Suprapubic skin (tissue), 4 donors: ENCODE measurements at regions not wholly inside any gene's neighbourhood (a gene's known extent, or its start where the extent isn't known, plus 50 kb on each side); places are given as distances from the start of the nearest gene placed in this dataset.
A peak's percentile ranks its signal among the peaks of the same experiment; 100 is the strongest.

Experiments
- DNase-seq, 2 donors: peaks; one replicate each; pipeline ENCODE4 v3.0.0-alpha.2; 2019; ENCODE audit warnings: low spot score in 2 of 2
- H3K27ac ChIP-seq: fragments of 200-600 bp; sonication (generic); one replicate; pipeline ENCODE4 v1.5.1; 2019
- H3K27me3 ChIP-seq: fragments of 200-600 bp; sonication (generic); one replicate; pipeline ENCODE4 v1.5.1; 2019
- H3K36me3 ChIP-seq: fragments of 200-600 bp; sonication (generic); one replicate; pipeline ENCODE4 v1.5.1; 2019
- H3K4me1 ChIP-seq: fragments of 200-600 bp; sonication (generic); one replicate; pipeline ENCODE4 v1.5.1; 2019
- H3K4me3 ChIP-seq: fragments of 200-600 bp; sonication (generic); one replicate; pipeline ENCODE4 v1.5.1; 2019; ENCODE audit warnings: mild to moderate bottlenecking
- H3K9me3 ChIP-seq: fragments of 200-600 bp; sonication (generic); one replicate; pipeline ENCODE4 v1.5.1; 2019
- EP300 ChIP-seq: sonication (generic); formaldehyde crosslinking; IDR thresholded peaks from one replicate; pipeline ENCODE4 v1.6.1; 2017; ENCODE audit warnings: antibody characterized with exemption
- POLR2A ChIP-seq, 2 donors: fragments of 450-650 bp; IDR thresholded peaks; one replicate each; pipeline ENCODE4 v1.6.1; 2017; ENCODE audit warnings: antibody characterized with exemption in 2 of 2, mild to moderate bottlenecking in 2 of 2, moderate library complexity in 2 of 2
- POLR2AphosphoS5 ChIP-seq, 3 donors: sonication (generic); formaldehyde crosslinking; IDR thresholded peaks; one replicate each; pipeline ENCODE4 v1.6.1; 2017; ENCODE audit warnings: antibody characterized with exemption in 3 of 3
- WGBS: methylation state at CpG from one replicate; pipeline ENCODE4 v1.1.5; 2018; 5-methylcytosine and 5-hydroxymethylcytosine counted together
- TF ChIP-seq, protein P1 (sequence below), 2 donors: fragments of 200-600 bp in 1 of 2; fragments of 450-650 bp in 1 of 2; sonication (generic) in 1 of 2; IDR thresholded peaks; one replicate each; pipeline ENCODE4 v1.5.1; 2016 to 2019; ENCODE audit warnings: antibody characterized with exemption in 2 of 2, mild to moderate bottlenecking in 1 of 2, moderate library complexity in 1 of 2

DNA sequence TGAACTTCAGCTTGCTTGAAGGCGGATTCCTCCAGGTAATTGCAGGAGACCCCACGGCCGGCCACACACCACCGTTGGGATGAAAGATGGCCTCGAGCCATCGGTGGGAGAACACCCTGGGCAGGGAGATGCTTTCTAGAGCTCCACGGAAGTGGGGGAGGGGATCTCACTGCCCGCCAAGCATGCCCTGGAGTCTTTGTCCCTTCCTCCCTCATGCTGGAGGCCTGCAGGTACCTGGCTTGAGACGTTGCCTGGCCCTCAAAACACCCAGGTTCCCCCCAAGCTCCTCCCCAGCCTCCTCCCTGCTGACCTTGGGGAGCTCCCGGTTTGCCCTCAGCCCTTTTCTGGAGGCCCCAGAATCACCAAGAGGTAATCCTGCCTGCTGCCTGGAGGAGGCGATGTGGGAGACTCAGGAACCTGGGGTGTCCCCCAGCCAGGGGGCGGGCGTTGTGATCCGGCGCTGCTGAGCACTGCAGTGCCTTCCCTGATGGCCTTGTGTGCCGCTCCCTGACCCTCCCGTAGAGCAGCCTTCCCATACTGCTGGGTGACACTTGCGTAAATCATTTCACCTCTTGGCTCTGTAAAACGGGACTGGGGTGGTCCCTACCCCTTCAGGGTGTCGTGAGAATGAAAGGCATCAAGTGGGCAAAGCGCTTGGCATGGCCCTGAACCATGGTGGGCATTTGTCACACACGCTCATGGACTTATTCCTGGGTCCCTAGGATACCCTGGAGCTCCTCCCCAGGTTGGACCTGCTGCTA lies 91.4 kb downstream of the CEBPB start:
- 86% methylated on average over 17 of the region's 22 CpGs for WGBS
- no peak overlapping the region for H3K27ac ChIP-seq
- no peaks in the 10 kb centered on the region for H3K36me3 ChIP-seq
- H3K4me1 ChIP-seq = peaks cover 71% of the 10 kb centered on the region
- no peaks in the 10 kb centered on the region for H3K9me3 ChIP-seq
- TF ChIP-seq POLR2AphosphoS5 (IDR thresholded peaks at IDR 0.05) = no peak
- DNase-seq = no peak
- no peaks in the 10 kb centered on the region for H3K27me3 ChIP-seq
- no peak overlapping the region for H3K4me3 ChIP-seq

DNA sequence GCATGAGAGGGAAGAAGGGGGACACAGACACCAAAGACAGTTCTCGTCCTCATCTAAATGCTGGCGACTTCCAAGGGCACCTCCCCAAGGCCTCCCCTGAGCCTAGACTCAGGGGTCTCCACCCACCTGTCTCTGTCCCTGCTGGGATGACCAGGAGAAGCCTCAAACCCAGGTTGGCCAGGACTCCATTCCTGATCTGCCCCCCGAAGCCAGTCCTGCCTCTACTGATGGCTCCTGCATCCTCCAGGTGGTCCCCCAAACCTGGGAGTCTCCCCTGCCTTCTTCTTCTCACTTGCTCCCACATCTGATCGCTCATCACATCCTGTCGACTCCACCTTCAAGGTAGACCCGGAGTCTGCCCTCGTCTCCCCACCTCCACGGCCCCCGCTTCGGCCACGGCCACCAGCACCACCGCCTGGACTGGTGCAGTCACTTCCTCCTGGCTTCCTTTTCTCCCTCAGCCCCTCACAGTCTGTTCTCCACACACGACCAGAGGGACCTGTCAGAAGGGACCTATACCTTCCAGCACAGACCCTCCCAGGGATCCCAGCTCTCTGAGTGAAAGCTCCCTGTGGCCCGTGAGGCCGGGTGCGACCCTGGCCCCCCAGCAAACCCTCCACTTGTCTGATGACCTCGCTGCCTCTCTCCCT lies 92.1 kb downstream of the CEBPB start:
- no peaks in the 10 kb centered on the region for H3K36me3 ChIP-seq
- H3K4me3 ChIP-seq = no peak overlapping the region
- no peak for TF ChIP-seq EP300
- TF ChIP-seq POLR2A (IDR thresholded peaks at IDR 0.05) = no peak
- TF ChIP-seq, protein P1, sequence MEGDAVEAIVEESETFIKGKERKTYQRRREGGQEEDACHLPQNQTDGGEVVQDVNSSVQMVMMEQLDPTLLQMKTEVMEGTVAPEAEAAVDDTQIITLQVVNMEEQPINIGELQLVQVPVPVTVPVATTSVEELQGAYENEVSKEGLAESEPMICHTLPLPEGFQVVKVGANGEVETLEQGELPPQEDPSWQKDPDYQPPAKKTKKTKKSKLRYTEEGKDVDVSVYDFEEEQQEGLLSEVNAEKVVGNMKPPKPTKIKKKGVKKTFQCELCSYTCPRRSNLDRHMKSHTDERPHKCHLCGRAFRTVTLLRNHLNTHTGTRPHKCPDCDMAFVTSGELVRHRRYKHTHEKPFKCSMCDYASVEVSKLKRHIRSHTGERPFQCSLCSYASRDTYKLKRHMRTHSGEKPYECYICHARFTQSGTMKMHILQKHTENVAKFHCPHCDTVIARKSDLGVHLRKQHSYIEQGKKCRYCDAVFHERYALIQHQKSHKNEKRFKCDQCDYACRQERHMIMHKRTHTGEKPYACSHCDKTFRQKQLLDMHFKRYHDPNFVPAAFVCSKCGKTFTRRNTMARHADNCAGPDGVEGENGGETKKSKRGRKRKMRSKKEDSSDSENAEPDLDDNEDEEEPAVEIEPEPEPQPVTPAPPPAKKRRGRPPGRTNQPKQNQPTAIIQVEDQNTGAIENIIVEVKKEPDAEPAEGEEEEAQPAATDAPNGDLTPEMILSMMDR (IDR thresholded peaks at IDR 0.05) = no peak
- no peak for TF ChIP-seq POLR2AphosphoS5 (IDR thresholded peaks at IDR 0.05)
- DNase-seq = no peak
- H3K27me3 ChIP-seq = no peaks in the 10 kb centered on the region
- peaks cover 69% of the 10 kb centered on the region for H3K4me1 ChIP-seq
- H3K9me3 ChIP-seq = no peaks in the 10 kb centered on the region
- 81% methylated on average over 17 of the region's 17 CpGs for WGBS
- peak overlapping the region; percentile 94 for H3K27ac ChIP-seq

DNA sequence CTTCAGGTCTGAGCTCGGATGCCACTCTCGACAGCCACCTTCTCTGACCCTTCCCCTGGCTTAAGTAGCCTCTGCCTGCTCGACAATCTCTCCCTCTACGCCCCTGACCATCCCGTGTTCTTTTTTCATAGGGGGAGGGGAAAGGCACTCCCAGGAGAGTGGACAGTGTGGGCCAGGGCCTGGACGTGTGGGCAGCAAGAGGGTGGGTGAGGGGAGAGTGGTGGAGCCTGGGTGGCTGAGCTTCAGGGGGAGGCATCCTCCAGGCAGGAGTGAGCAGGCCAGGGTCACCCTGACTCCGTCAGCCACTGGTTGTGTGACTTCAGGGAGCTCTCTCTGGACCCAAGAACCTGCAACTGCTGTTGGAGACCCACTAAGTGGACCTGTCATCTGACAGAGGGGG lies 92.7 kb downstream of the CEBPB start:
- Histone ChIP-seq H3K9me3 (no peaks in the 10 kb centered on the region), H3K36me3 (no peaks in the 10 kb centered on the region), H3K27me3 (no peaks in the 10 kb centered on the region), H3K27ac (peak overlapping the region; percentile 94), H3K4me1 (peaks cover 62% of the 10 kb centered on the region), H3K4me3 (no peak overlapping the region)
- 57% methylated on average over 6 of the region's 7 CpGs for WGBS
- TF ChIP-seq POLR2AphosphoS5 (IDR thresholded peaks at IDR 0.05) (no peak), POLR2A (IDR thresholded peaks at IDR 0.05) (no peak), EP300 (no peak)
- TF ChIP-seq, protein P1 (IDR thresholded peaks at IDR 0.05) = no peak
- no peak for DNase-seq

DNA sequence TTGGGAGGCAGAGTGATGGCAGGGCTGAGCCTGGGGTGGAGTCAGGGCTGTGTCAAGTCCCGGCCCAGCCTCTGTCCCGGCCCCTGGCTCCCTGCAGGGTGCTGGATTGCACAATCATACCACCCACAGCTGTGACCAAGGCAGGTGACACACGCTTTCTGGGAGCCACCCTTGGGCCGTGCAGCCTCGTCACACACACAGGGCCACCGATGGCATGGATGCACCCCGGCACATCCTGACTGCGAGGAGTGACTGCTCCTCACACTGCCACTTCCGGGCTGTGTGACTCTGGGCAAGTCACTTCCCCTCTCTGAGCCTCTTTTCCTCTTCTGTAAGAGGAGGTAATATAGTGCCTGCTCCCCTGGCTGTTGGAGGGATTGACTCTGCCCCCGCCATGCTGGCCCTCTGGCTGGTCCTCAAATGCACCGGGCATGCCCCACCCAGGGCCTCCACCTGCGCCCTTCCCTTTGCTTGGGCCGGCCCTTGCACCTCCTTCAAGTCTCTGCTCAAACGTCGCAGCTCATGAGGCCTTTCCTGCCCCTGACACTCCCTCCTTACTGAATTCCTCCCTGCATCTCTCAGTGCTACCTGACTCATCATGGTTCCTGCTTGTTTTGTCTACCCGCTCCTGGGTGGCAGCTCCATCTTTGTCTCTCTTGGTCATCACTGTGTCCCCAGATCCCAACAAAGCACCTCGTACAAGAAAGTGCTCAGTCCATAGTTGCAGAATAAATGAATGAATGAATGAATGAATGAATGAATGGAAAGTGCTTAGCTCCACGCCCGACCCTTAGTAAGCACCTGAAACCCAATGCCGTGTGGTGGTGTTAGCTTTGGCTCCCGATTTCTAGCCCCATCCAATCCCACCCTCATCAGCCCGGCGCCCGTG lies 93.5 kb downstream of the CEBPB start:
- WGBS = 71% methylated on average over 12 of the region's 24 CpGs
- Histone ChIP-seq H3K4me3 (no peak overlapping the region), H3K9me3 (no peaks in the 10 kb centered on the region), H3K36me3 (no peaks in the 10 kb centered on the region), H3K27me3 (no peaks in the 10 kb centered on the region), H3K27ac (peak overlapping the region; percentile 94), H3K4me1 (peaks cover 55% of the 10 kb centered on the region)
- TF ChIP-seq, protein P1 (IDR thresholded peaks at IDR 0.05) = no peak
- TF ChIP-seq POLR2AphosphoS5 (IDR thresholded peaks at IDR 0.05) = peak in 2 of 3 donors; percentile 51 to 63
- DNase-seq = no peak

DNA sequence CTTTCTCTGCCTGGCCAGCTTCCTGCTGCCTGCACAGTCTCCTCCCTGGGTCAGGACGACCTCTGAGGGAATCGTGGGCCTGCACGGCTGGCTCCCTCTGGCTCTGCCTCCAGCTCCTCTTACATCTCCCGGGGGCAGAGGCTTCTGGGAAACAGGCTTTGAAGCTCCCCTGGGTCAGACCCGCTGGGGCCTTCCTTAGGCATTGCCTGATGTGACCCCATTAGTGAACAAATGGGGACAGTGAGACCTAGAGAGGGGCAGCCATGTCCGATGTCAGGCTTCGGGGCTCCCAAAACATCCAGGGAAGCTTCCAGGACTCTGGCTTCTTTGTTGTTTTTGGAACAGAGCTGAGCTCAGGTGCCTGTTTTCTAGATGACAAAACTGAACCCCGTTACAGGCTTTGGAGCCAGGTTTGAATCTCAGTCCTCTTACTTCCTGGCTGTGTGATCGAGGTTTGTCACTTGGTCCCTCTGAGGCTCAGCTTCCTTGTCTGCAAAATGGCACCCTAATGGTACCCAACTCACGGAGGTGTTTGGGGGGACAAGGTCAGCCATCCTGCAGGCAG lies 94.3 kb downstream of the CEBPB start:
- H3K4me3 ChIP-seq = no peak overlapping the region
- no peak for DNase-seq
- H3K27me3 ChIP-seq = no peaks in the 10 kb centered on the region
- no peaks in the 10 kb centered on the region for H3K36me3 ChIP-seq
- peaks cover 49% of the 10 kb centered on the region for H3K4me1 ChIP-seq
- no peaks in the 10 kb centered on the region for H3K9me3 ChIP-seq
- 62% methylated on average over 6 of the region's 10 CpGs for WGBS
- peak overlapping the region; percentile 94 for H3K27ac ChIP-seq
- TF ChIP-seq POLR2A (IDR thresholded peaks at IDR 0.05) (no peak), POLR2AphosphoS5 (IDR thresholded peaks at IDR 0.05) (no peak), EP300 (no peak)
- TF ChIP-seq, protein P1 (IDR thresholded peaks at IDR 0.05) = no peak
